SK-N-MC (cell line): ENCODE measurements at regions not wholly inside any gene's neighbourhood (a gene's known extent, or its start where the extent isn't known, plus 50 kb on each side); places are given as distances from the start of the nearest gene placed in this dataset.

ENCODE experiments used
- EZH2 ChIP-seq: fragments of 200-600 bp; sonication (generic); IDR thresholded peaks from one replicate; pipeline ENCODE4 v1.6.1; 2017; ENCODE audit warnings: antibody characterized with exemption
- POLR2AphosphoS5 ChIP-seq: IDR thresholded peaks from 2 replicates; pipeline ENCODE4 v1.6.1; 2012; ENCODE audit warnings: mild to moderate bottlenecking, low read depth, low read length, borderline replicate concordance

GRCh38 chr21:20551939-20552338, 446.3 kb upstream of the NCAM2 start:
- no peak for TF ChIP-seq EZH2
- TF ChIP-seq POLR2AphosphoS5 = no peak
